ENCODE measurements at regions not wholly inside any gene's neighbourhood (a gene's known extent, or its start where the extent isn't known, plus 50 kb on each side); places are given as distances from the start of the nearest gene placed in this dataset.

GRCh38 chr12:75894965-75895754 lies 136.4 kb downstream of the PHLDA1 start:
- DNase-seq: no peak

- no peak for DNase-seq
Observed at GRCh38 chr12:75893765-75894164, 137.8 kb downstream of the PHLDA1 start.

- no peak for DNase-seq
Observed at GRCh38 chr12:75892731-75893408, 138.7 kb downstream of the PHLDA1 start.

- no peak for DNase-seq
Observed at GRCh38 chr12:75891072-75891471, 140.5 kb downstream of the PHLDA1 start.

- no peak for DNase-seq
Observed at GRCh38 chr12:75890660-75891059, 140.9 kb downstream of the PHLDA1 start.

- DNase-seq: no peak
Observed at GRCh38 chr12:75890141-75890540, 141.4 kb downstream of the PHLDA1 start.

- no peak for DNase-seq
Observed at GRCh38 chr12:75888874-75889613, 142.5 kb downstream of the PHLDA1 start.

GRCh38 chr12:75888399-75888798 lies 143.2 kb downstream of the PHLDA1 start:
- no peak for DNase-seq

GRCh38 chr12:75887979-75888378 lies 143.6 kb downstream of the PHLDA1 start:
- no peak for DNase-seq

GRCh38 chr12:75884465-75884985 lies 147.1 kb downstream of the PHLDA1 start:
- no peak for DNase-seq

- no peak for DNase-seq
Observed at GRCh38 chr12:75883241-75883640, 148.3 kb downstream of the PHLDA1 start.

GRCh38 chr12:75882421-75882820 lies 149.2 kb downstream of the PHLDA1 start:
- no peak for DNase-seq

GRCh38 chr12:75881920-75882319 lies 149.7 kb downstream of the PHLDA1 start:
- DNase-seq: no peak

- DNase-seq: no peak
Observed at GRCh38 chr12:75877763-75878621, 153.6 kb downstream of the PHLDA1 start.

GRCh38 chr12:75876832-75877762 lies 154.5 kb downstream of the PHLDA1 start:
- DNase-seq: no peak

GRCh38 chr12:75874441-75874840 lies 157.1 kb downstream of the PHLDA1 start:
- DNase-seq: no peak

- DNase-seq: no peak
Observed at GRCh38 chr12:75872762-75873161, 158.8 kb downstream of the PHLDA1 start.

- DNase-seq: no peak
Observed at GRCh38 chr12:75870878-75871277, 160.7 kb downstream of the PHLDA1 start.

- DNase-seq: no peak
Observed at GRCh38 chr12:75868501-75868900, 163.1 kb downstream of the PHLDA1 start.

- no peak for DNase-seq
Observed at GRCh38 chr12:75865315-75865714, 166.3 kb downstream of the PHLDA1 start.

- DNase-seq: no peak
Observed at GRCh38 chr12:75864161-75864560, 167.4 kb downstream of the PHLDA1 start.
